Lung (tissue), 11 donors: ENCODE measurements at regions not wholly inside any gene's neighbourhood (a gene's known extent, or its start where the extent isn't known, plus 50 kb on each side); places are given as distances from the start of the nearest gene placed in this dataset.

Experiments
- ATAC-seq: fragments of 200-7000 bp; cut with Tn5 transposase; one replicate; pipeline ENCODE4 v1.9.1; 2020; ENCODE audit warnings: moderate number of reproducible peaks; ENCODE audit not compliant: insufficient read depth, low FRiP score
- DNase-seq, 3 donors: peaks; one replicate each; pipeline ENCODE4 v3.0.0-alpha.2; 2013 to 2017
- H3K27ac ChIP-seq, 2 donors: one replicate each; pipeline ENCODE4 v1.5.1; 2013; ENCODE audit warnings: mild to moderate bottlenecking in 2 of 2, moderate library complexity in 2 of 2, control low read depth in 1 of 2, inconsistent platforms in 1 of 2, low read depth in 1 of 2, low read length in 1 of 2
- H3K27me3 ChIP-seq, 3 donors: one replicate each; pipeline ENCODE4 v1.5.1; 2013; ENCODE audit warnings: low read length in 2 of 3; ENCODE audit not compliant: control insufficient read depth in 3 of 3, insufficient read depth in 3 of 3
- H3K36me3 ChIP-seq, 4 donors: one replicate each; pipeline ENCODE4 v1.5.1; 2013; ENCODE audit warnings: low read length in 4 of 4, mild to moderate bottlenecking in 1 of 4, moderate library complexity in 1 of 4; ENCODE audit not compliant: control insufficient read depth in 4 of 4, insufficient read depth in 4 of 4
- H3K4me1 ChIP-seq, 5 donors: one replicate each; pipeline ENCODE4 v1.5.1; 2013; ENCODE audit warnings: low read length in 5 of 5, mild to moderate bottlenecking in 2 of 5, moderate library complexity in 1 of 5; ENCODE audit not compliant: control insufficient read depth in 5 of 5, insufficient read depth in 5 of 5
- H3K4me3 ChIP-seq: one replicate; pipeline ENCODE4 v1.5.1; 2013; ENCODE audit warnings: mild to moderate bottlenecking, control low read depth, moderate library complexity
- H3K9ac ChIP-seq, 2 donors: one replicate each; pipeline ENCODE4 v1.5.1; 2013; ENCODE audit warnings: low read length in 2 of 2, control low read depth in 1 of 2; ENCODE audit not compliant: insufficient read depth in 1 of 2
- H3K9me3 ChIP-seq, 4 donors: one replicate each; pipeline ENCODE4 v1.5.1; 2013; ENCODE audit warnings: low read length in 3 of 4, mild to moderate bottlenecking in 1 of 4, moderate library complexity in 1 of 4; ENCODE audit not compliant: control insufficient read depth in 4 of 4, insufficient read depth in 3 of 4
- WGBS, 2 donors: extraction: QIAGEN DNeasy Blood & Tissue Kit; methylation state at CpG; one replicate each; pipeline ENCODE4 v1.1.7; 2013; 5-methylcytosine and 5-hydroxymethylcytosine counted together
- TF ChIP-seq, protein P1 (sequence below): IDR thresholded peaks from 2 replicates; pipeline ENCODE4 v1.5.1; 2012; ENCODE audit warnings: mild to moderate bottlenecking; ENCODE audit errors: control extremely low read depth, extremely low read depth
- donor health status: control.
- donor health status: control.
- donor health status: Bipolar disorder and iron deficiency.
- donor health status: healthy.
- donor health status: DM: yes; HTN: yes; CAD: no.

GRCh38 chr4:149999485-150000074, 78.7 kb upstream of the DCLK2 start:
- WGBS, 2 donors, result 22 to 37% methylated on average over 3 of the region's 3 CpGs
- DNase-seq (peak; percentile 56 to 90 (median 84)), ATAC-seq (no peak)
- Histone ChIP-seq H3K9me3 (peaks cover 0 to 2% (median 0%) of the 10 kb centered on the region in 4 donors), H3K9ac (no peak overlapping the region), H3K27me3 (no peaks in the 10 kb centered on the region), H3K27ac (no peak overlapping the region), H3K36me3 (no peaks in the 10 kb centered on the region), H3K4me1 (peaks cover 0 to 2% (median 0%) of the 10 kb centered on the region in 5 donors), H3K4me3 (no peak overlapping the region)
- TF ChIP-seq, protein P1, sequence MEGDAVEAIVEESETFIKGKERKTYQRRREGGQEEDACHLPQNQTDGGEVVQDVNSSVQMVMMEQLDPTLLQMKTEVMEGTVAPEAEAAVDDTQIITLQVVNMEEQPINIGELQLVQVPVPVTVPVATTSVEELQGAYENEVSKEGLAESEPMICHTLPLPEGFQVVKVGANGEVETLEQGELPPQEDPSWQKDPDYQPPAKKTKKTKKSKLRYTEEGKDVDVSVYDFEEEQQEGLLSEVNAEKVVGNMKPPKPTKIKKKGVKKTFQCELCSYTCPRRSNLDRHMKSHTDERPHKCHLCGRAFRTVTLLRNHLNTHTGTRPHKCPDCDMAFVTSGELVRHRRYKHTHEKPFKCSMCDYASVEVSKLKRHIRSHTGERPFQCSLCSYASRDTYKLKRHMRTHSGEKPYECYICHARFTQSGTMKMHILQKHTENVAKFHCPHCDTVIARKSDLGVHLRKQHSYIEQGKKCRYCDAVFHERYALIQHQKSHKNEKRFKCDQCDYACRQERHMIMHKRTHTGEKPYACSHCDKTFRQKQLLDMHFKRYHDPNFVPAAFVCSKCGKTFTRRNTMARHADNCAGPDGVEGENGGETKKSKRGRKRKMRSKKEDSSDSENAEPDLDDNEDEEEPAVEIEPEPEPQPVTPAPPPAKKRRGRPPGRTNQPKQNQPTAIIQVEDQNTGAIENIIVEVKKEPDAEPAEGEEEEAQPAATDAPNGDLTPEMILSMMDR, result peak; percentile 36

GRCh38 chr4:150001815-150002214, 76.4 kb upstream of the DCLK2 start:
- WGBS, 2 donors, result 82 to 96% methylated on average over 5 of the region's 5 CpGs
- no peak overlapping the region for H3K27ac ChIP-seq
- H3K4me3 ChIP-seq, result no peak overlapping the region
- no peak for DNase-seq
- peaks cover 0 to 2% (median 0%) of the 10 kb centered on the region in 4 donors for H3K9me3 ChIP-seq
- H3K27me3 ChIP-seq, result no peaks in the 10 kb centered on the region
- peaks cover 0 to 7% (median 3%) of the 10 kb centered on the region in 5 donors for H3K4me1 ChIP-seq
- no peaks in the 10 kb centered on the region for H3K36me3 ChIP-seq
- H3K9ac ChIP-seq, result no peak overlapping the region
- TF ChIP-seq, protein P1, result no peak
- ATAC-seq, result no peak

DNA sequence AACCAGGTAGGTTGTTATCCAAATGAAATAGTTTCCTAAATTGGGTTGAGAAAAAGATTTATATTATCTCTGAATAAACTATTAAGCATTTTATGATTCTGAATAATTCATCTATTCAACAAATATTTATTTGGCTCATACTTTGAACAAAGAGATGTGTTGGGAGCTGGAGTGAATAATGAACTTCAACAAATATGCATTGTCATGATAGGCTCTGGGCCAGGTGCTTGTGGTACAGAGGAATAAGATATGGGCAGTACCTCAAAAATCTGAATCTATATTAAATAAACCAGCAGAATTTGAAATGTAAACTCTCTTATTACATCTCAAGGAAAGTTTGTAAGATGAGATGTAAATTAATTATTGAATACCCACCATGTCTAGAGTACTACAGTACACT, 75.7 kb upstream of the DCLK2 start:
- Histone ChIP-seq H3K9me3 (peaks cover 0 to 2% (median 0%) of the 10 kb centered on the region in 4 donors), H3K36me3 (no peaks in the 10 kb centered on the region), H3K27ac (no peak overlapping the region), H3K27me3 (no peaks in the 10 kb centered on the region), H3K4me3 (no peak overlapping the region), H3K4me1 (peaks cover 0 to 7% (median 3%) of the 10 kb centered on the region in 5 donors), H3K9ac (no peak overlapping the region)
- DNase-seq (no peak), ATAC-seq (no peak)
- TF ChIP-seq, protein P1, result no peak

DNA sequence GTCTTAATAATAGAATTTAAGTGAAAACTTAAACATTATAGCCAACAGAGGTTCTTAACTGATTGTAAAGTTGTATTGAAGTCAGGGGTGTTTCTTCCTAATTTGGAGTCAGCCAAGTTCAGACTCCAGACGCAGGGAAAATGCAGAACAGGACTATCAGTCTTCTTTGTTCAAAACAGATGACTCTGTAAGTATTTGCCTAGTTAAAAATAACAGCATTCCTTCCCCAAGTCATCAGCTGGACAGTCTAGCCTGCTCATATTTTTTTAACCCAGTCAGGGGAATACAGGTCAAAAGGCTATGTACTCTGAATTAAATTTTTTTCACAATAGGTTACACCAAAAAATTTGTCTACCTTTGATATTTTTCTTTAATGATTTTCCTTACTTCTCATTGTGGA, 73.8 kb upstream of the DCLK2 start:
- WGBS, 2 donors, result 31 to 69% methylated on average over 1 of the region's 1 CpG

More for the DNA sequence above, 73.8 kb upstream of the DCLK2 start:
- peaks cover 0 to 5% (median 3%) of the 10 kb centered on the region in 5 donors for H3K4me1 ChIP-seq
- no peak overlapping the region for H3K9ac ChIP-seq
- TF ChIP-seq, protein P1, result no peak
- no peaks in the 10 kb centered on the region for H3K27me3 ChIP-seq
- no peak overlapping the region for H3K27ac ChIP-seq
- H3K4me3 ChIP-seq, result no peak overlapping the region
- DNase-seq, result peak in 2 of 3 donors; percentile 12 to 19
- no peaks in the 10 kb centered on the region for H3K36me3 ChIP-seq
- ATAC-seq, result no peak
- peaks cover 0 to 2% (median 0%) of the 10 kb centered on the region in 4 donors for H3K9me3 ChIP-seq
